Mucosa of gallbladder (tissue), 1 donor: ENCODE measurements at regions not wholly inside any gene's neighbourhood (a gene's known extent, or its start where the extent isn't known, plus 50 kb on each side); places are given as distances from the start of the nearest gene placed in this dataset.

Experiments used
- DNase-seq: peaks from one replicate; pipeline ENCODE4 v3.0.0-alpha.2; 2020; ENCODE audit warnings: low spot score
- donor health status: DM: no; HTN: no; CAD: no.

- no peak for DNase-seq
These were observed 110.4 kb upstream of the RAB27B start for GRCh38 chr18:54717673-54718407.

GRCh38 chr18:54718408-54718773, 109.9 kb upstream of the RAB27B start:
- DNase-seq, result no peak

- DNase-seq, result no peak
These were observed 107.7 kb upstream of the RAB27B start for GRCh38 chr18:54720620-54721019.

GRCh38 chr18:54726143-54726542, 102.1 kb upstream of the RAB27B start:
- DNase-seq, result no peak

GRCh38 chr18:54734059-54734458, 94.2 kb upstream of the RAB27B start:
- no peak for DNase-seq

- no peak for DNase-seq
These were observed 91.3 kb upstream of the RAB27B start for GRCh38 chr18:54736981-54737380.

GRCh38 chr18:54737986-54738385, 90.3 kb upstream of the RAB27B start:
- no peak for DNase-seq

- no peak for DNase-seq
These were observed 88.8 kb upstream of the RAB27B start for GRCh38 chr18:54739476-54739875.

GRCh38 chr18:54740136-54740846, 88.0 kb upstream of the RAB27B start:
- DNase-seq, result no peak

- DNase-seq, result no peak
These were observed 86.2 kb upstream of the RAB27B start for GRCh38 chr18:54742120-54742519.

- DNase-seq, result peak; percentile 75
These were observed 85.3 kb upstream of the RAB27B start for GRCh38 chr18:54742659-54743604.

GRCh38 chr18:54743605-54743995, 84.7 kb upstream of the RAB27B start:
- no peak for DNase-seq

- no peak for DNase-seq
These were observed 79.0 kb upstream of the RAB27B start for GRCh38 chr18:54749291-54749690.

GRCh38 chr18:54750350-54750749, 77.9 kb upstream of the RAB27B start:
- DNase-seq, result no peak

GRCh38 chr18:54752185-54752584, 76.1 kb upstream of the RAB27B start:
- DNase-seq, result no peak

GRCh38 chr18:54755456-54755855, 72.8 kb upstream of the RAB27B start:
- no peak for DNase-seq

GRCh38 chr18:54762386-54762785, 65.9 kb upstream of the RAB27B start:
- no peak for DNase-seq

GRCh38 chr18:54764786-54765185, 63.5 kb upstream of the RAB27B start:
- DNase-seq, result no peak

GRCh38 chr18:54765636-54766375, 62.5 kb upstream of the RAB27B start:
- no peak for DNase-seq

GRCh38 chr18:54766634-54767033, 61.6 kb upstream of the RAB27B start:
- no peak for DNase-seq

- DNase-seq, result peak; percentile 51
These were observed 61.2 kb upstream of the RAB27B start for GRCh38 chr18:54767098-54767497.
